Tibial nerve (tissue), 4 donors: ENCODE measurements at regions not wholly inside any gene's neighbourhood (a gene's known extent, or its start where the extent isn't known, plus 50 kb on each side); places are given as distances from the start of the nearest gene placed in this dataset.

Experiments used
- CTCF ChIP-seq, 5 experiments: fragments of 200-600 bp in 3 of 5; fragments of 450-650 bp in 2 of 5; sonication (generic) in 3 of 5; IDR thresholded peaks; one replicate each; pipeline ENCODE4 v1.5.1; 2016 to 2019; ENCODE audit warnings: antibody characterized with exemption in 5 of 5, mild to moderate bottlenecking in 3 of 5, moderate library complexity in 2 of 5
- EP300 ChIP-seq, 2 donors: sonication (generic); formaldehyde crosslinking; IDR thresholded peaks; one replicate each; pipeline ENCODE4 v1.6.1; 2017; ENCODE audit warnings: antibody characterized with exemption in 2 of 2, mild to moderate bottlenecking in 1 of 2
- POLR2A ChIP-seq, 2 donors: fragments of 450-650 bp; IDR thresholded peaks; one replicate each; pipeline ENCODE4 v1.6.1; 2017; ENCODE audit warnings: antibody characterized with exemption in 2 of 2, mild to moderate bottlenecking in 2 of 2, moderate library complexity in 2 of 2

DNA sequence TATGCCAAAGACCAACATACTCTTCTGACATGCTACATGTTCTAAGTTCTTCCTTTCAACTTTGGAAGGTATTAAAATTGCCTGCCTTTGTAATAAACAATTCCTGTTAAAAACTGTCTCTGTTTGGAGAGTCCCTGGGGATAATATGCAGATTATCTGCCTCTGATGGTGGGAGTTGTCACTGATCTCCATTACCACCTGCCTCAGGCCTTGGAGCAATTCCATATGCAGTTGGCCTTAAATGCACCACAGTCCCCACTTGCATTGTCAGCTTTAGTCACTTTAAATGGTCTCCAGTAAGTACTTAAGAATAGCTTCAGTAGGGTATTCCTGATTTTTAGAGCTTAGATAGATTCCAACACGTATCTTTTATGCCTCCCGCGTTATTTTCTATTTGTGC is 121.1 kb upstream of the GOLIM4 start:
- no peak for TF ChIP-seq EP300 (IDR thresholded peaks at IDR 0.05)
- no peak for TF ChIP-seq POLR2A (IDR thresholded peaks at IDR 0.05)
- no peak for TF ChIP-seq CTCF (IDR thresholded peaks at IDR 0.05)
